ENCODE measurements at regions not wholly inside any gene's neighbourhood (a gene's known extent, or its start where the extent isn't known, plus 50 kb on each side); places are given as distances from the start of the nearest gene placed in this dataset.

GRCh38 chr6:2503816-2504494 is 246.8 kb downstream of the MYLK4 start:
- DNase-seq (ENCODE audit: low read depth in 2 of 2) = no peak

GRCh38 chr6:2502998-2503674 is 247.6 kb downstream of the MYLK4 start:
- no peak for DNase-seq (ENCODE audit: low read depth in 2 of 2)

GRCh38 chr6:2502096-2502997 is 248.4 kb downstream of the MYLK4 start:
- DNase-seq (ENCODE audit: low read depth in 2 of 2) = no peak

- DNase-seq (ENCODE audit: low read depth in 2 of 2) = no peak
Observed at GRCh38 chr6:2497922-2498623, 252.6 kb downstream of the MYLK4 start.

GRCh38 chr6:2496291-2496690 is 250.9 kb upstream of the GMDS start:
- no peak for DNase-seq (ENCODE audit: low read depth in 2 of 2)

- no peak for DNase-seq (ENCODE audit: low read depth in 2 of 2)
Observed at GRCh38 chr6:2492686-2493523, 247.5 kb upstream of the GMDS start.

- no peak for DNase-seq (ENCODE audit: low read depth in 2 of 2)
Observed at GRCh38 chr6:2491137-2491536, 245.7 kb upstream of the GMDS start.

- no peak for DNase-seq (ENCODE audit: low read depth in 2 of 2)
Observed at GRCh38 chr6:2488578-2488977, 243.2 kb upstream of the GMDS start.

- no peak for DNase-seq (ENCODE audit: low read depth in 2 of 2)
Observed at GRCh38 chr6:2485116-2485515, 239.7 kb upstream of the GMDS start.

GRCh38 chr6:2482773-2483172 is 237.4 kb upstream of the GMDS start:
- DNase-seq (ENCODE audit: low read depth in 2 of 2) = no peak

GRCh38 chr6:2481307-2481706 is 235.9 kb upstream of the GMDS start:
- no peak for DNase-seq (ENCODE audit: low read depth in 2 of 2)

GRCh38 chr6:2480267-2480966 is 235.0 kb upstream of the GMDS start:
- DNase-seq (ENCODE audit: low read depth in 2 of 2) = no peak

GRCh38 chr6:2478200-2478599 is 232.8 kb upstream of the GMDS start:
- no peak for DNase-seq (ENCODE audit: low read depth in 2 of 2)

GRCh38 chr6:2477666-2478065 is 232.3 kb upstream of the GMDS start:
- DNase-seq (ENCODE audit: low read depth in 2 of 2) = no peak

- DNase-seq (ENCODE audit: low read depth in 2 of 2) = no peak
Observed at GRCh38 chr6:2477250-2477649, 231.8 kb upstream of the GMDS start.

- DNase-seq (ENCODE audit: low read depth in 2 of 2) = no peak
Observed at GRCh38 chr6:2476376-2476775, 231.0 kb upstream of the GMDS start.

GRCh38 chr6:2471472-2471871 is 226.1 kb upstream of the GMDS start:
- DNase-seq (ENCODE audit: low read depth in 2 of 2) = no peak

- no peak for DNase-seq (ENCODE audit: low read depth in 2 of 2)
Observed at GRCh38 chr6:2469428-2469827, 224.0 kb upstream of the GMDS start.

- no peak for DNase-seq (ENCODE audit: low read depth in 2 of 2)
Observed at GRCh38 chr6:2468601-2468955, 223.2 kb upstream of the GMDS start.

- DNase-seq (ENCODE audit: low read depth in 2 of 2) = no peak
Observed at GRCh38 chr6:2467929-2468600, 222.7 kb upstream of the GMDS start.
